ENCODE measurements at regions not wholly inside any gene's neighbourhood (a gene's known extent, or its start where the extent isn't known, plus 50 kb on each side); places are given as distances from the start of the nearest gene placed in this dataset.
"Not testable (repeated sequence)": the region's sequence is repeated elsewhere in the genome, so short reads cannot be mapped to it uniquely, and the experiment has no call there.

- Histone ChIP-seq H3K9me3 (ENCODE audit: control insufficient read depth, low read length) (no peaks in the 10 kb centered on the region), H3K4me3 (ENCODE audit: extremely low read depth, insufficient read depth, low read length, poor library complexity, severe bottlenecking) (no peak overlapping the region), H3K4me1 (ENCODE audit: control insufficient read depth, insufficient read depth, low read length, poor library complexity, severe bottlenecking) (no peaks in the 10 kb centered on the region), H3K36me3 (ENCODE audit: control insufficient read depth, insufficient read depth, low read length) (no peaks in the 10 kb centered on the region), H3K27ac (ENCODE audit: low read depth, low read length, severe bottlenecking) (no peak overlapping the region)
- WGBS, 2 experiments (ENCODE audit: insufficient coverage in 2 of 2) = 79 to 87% methylated on average over 5 to 6 of the region's 6 CpGs
These were observed 186.7 kb upstream of the ARID1B start for GRCh38 chr6:156590482-156590881.

GRCh38 chr6:156589281-156589680 lies 187.9 kb upstream of the ARID1B start:
- no CpG with 5 or more reads among the region's 1 CpG for WGBS, 2 experiments (ENCODE audit: insufficient coverage in 2 of 2)
- Histone ChIP-seq H3K9me3 (ENCODE audit: control insufficient read depth, low read length) (no peaks in the 10 kb centered on the region), H3K4me1 (ENCODE audit: control insufficient read depth, insufficient read depth, low read length, poor library complexity, severe bottlenecking) (no peaks in the 10 kb centered on the region), H3K27ac (ENCODE audit: low read depth, low read length, severe bottlenecking) (no peak overlapping the region), H3K36me3 (ENCODE audit: control insufficient read depth, insufficient read depth, low read length) (no peaks in the 10 kb centered on the region), H3K4me3 (ENCODE audit: extremely low read depth, insufficient read depth, low read length, poor library complexity, severe bottlenecking) (no peak overlapping the region)

GRCh38 chr6:156587751-156588301 lies 189.4 kb upstream of the ARID1B start:
- no peaks in the 10 kb centered on the region for H3K9me3 ChIP-seq (ENCODE audit: control insufficient read depth, low read length)
- no peak overlapping the region for H3K27ac ChIP-seq (ENCODE audit: low read depth, low read length, severe bottlenecking)
- no peak overlapping the region for H3K4me3 ChIP-seq (ENCODE audit: extremely low read depth, insufficient read depth, low read length, poor library complexity, severe bottlenecking)
- no peaks in the 10 kb centered on the region for H3K36me3 ChIP-seq (ENCODE audit: control insufficient read depth, insufficient read depth, low read length)
- no peaks in the 10 kb centered on the region for H3K4me1 ChIP-seq (ENCODE audit: control insufficient read depth, insufficient read depth, low read length, poor library complexity, severe bottlenecking)
- 87 to 97% methylated on average over 3 of the region's 3 CpGs for WGBS, 2 experiments (ENCODE audit: insufficient coverage in 2 of 2)

DNA sequence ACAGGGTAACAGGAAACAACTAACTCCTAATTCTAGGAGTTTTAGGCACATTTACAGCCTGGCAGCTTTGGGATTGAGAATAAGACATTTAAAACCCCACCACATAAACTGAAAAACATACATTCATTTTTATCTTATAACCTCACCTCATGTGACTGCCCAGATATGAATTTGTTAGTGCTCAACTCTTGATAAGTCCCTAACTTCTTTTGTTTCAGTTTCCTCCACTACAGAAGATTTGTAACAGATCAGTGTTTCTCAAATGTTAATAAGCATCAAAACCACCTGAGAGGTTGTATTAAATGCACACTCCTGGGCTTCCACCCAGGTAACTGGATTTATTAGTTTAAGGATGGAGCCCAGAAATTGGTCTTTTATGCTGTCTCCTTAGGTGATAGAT lies 190.1 kb upstream of the ARID1B start:
- Histone ChIP-seq H3K9me3 (ENCODE audit: control insufficient read depth, low read length) (no peaks in the 10 kb centered on the region), H3K4me1 (ENCODE audit: control insufficient read depth, insufficient read depth, low read length, poor library complexity, severe bottlenecking) (no peaks in the 10 kb centered on the region), H3K4me3 (ENCODE audit: extremely low read depth, insufficient read depth, low read length, poor library complexity, severe bottlenecking) (no peak overlapping the region), H3K27ac (ENCODE audit: low read depth, low read length, severe bottlenecking) (no peak overlapping the region), H3K36me3 (ENCODE audit: control insufficient read depth, insufficient read depth, low read length) (no peaks in the 10 kb centered on the region)

DNA sequence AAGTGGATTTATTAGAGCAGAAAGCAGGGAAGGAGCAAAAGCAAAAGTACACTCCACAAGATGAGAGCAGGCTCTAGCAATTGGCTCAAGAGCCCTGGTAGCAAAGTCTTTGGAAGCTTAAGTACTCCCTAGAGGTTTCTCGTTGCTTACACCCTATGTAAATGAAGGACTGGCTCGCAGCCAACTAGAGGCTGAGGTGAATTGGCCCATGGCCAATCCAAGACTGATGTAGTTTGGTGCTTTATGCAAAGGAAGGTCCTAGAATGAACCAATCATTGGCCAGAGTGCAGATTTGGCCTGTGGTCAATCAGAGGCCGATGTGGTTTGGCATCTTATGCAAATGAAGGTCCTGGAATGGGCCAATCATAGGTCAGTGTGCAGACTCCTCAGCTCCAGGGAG lies 191.3 kb upstream of the ARID1B start:
- no peaks in the 10 kb centered on the region for H3K9me3 ChIP-seq (ENCODE audit: control insufficient read depth, low read length)
- no peaks in the 10 kb centered on the region for H3K36me3 ChIP-seq (ENCODE audit: control insufficient read depth, insufficient read depth, low read length)
- no peaks in the 10 kb centered on the region for H3K4me1 ChIP-seq (ENCODE audit: control insufficient read depth, insufficient read depth, low read length, poor library complexity, severe bottlenecking)
- no peak overlapping the region for H3K4me3 ChIP-seq (ENCODE audit: extremely low read depth, insufficient read depth, low read length, poor library complexity, severe bottlenecking)
- no peak overlapping the region for H3K27ac ChIP-seq (ENCODE audit: low read depth, low read length, severe bottlenecking)
- WGBS, 2 experiments (ENCODE audit: insufficient coverage in 2 of 2) = 68 to 77% methylated on average over 3 of the region's 3 CpGs

GRCh38 chr6:156584121-156584520 lies 193.1 kb upstream of the ARID1B start:
- not testable (repeated sequence) for H3K4me3 ChIP-seq (ENCODE audit: extremely low read depth, insufficient read depth, low read length, poor library complexity, severe bottlenecking); H3K9me3 ChIP-seq (ENCODE audit: control insufficient read depth, low read length); H3K27ac ChIP-seq (ENCODE audit: low read depth, low read length, severe bottlenecking); H3K4me1 ChIP-seq (ENCODE audit: control insufficient read depth, insufficient read depth, low read length, poor library complexity, severe bottlenecking); H3K36me3 ChIP-seq (ENCODE audit: control insufficient read depth, insufficient read depth, low read length)
- 80% methylated on average over 2 of the region's 4 CpGs; no CpG with 5 or more reads in 1 of the 2 experiments for WGBS, 2 experiments (ENCODE audit: insufficient coverage in 2 of 2)

DNA sequence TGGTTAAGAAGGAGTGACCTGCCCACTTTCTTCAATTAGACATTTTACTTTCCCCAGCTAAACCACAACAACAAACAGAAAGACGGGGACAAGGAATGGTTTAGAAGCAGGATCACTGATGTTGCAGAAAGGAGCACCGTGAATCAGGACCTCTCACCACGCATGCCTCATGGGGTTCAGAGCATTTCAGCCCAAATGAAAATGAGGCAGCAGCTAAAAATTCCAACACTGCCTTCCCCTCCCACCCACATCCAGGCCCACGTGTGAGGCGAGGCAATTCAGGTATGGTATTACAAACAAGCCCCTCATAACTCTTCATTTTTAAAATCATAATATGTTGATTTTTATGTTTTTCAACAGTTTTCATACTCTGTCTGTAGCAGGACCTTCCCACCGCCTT lies 194.1 kb upstream of the ARID1B start:
- 82 to 92% methylated on average over 2 to 3 of the region's 6 CpGs for WGBS, 2 experiments (ENCODE audit: insufficient coverage in 2 of 2)
- Histone ChIP-seq H3K4me1 (ENCODE audit: control insufficient read depth, insufficient read depth, low read length, poor library complexity, severe bottlenecking) (no peaks in the 10 kb centered on the region), H3K9me3 (ENCODE audit: control insufficient read depth, low read length) (peaks cover under 1% of the 10 kb centered on the region)

DNA sequence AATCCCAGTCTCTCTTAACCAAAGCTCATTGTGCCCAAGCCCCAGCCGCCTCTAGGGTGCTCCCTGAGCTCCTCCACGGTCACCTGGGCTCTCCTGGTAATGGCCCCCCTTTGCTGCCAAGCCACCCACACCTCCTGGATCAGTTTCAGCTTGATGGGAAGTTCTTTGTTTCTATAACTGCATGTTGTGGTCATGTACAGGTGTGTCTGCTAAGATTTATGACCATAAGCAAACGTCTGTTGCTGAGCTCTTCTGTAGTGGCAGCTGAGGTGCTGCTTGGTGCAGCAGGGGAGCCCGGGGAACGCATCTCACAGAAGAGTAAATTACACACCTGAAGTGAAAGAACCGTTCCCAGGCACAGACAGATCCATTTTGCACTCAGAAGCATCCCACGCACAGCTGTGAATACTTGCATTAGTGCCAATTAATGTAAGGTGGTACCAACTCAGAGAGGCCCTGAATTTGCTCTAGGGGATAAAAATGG lies 194.6 kb upstream of the ARID1B start:
- WGBS, 2 experiments (ENCODE audit: insufficient coverage in 2 of 2) = 91% methylated on average over 4 to 7 of the region's 7 CpGs
- Histone ChIP-seq H3K9me3 (ENCODE audit: control insufficient read depth, low read length) (peaks cover 6% of the 10 kb centered on the region), H3K4me1 (ENCODE audit: control insufficient read depth, insufficient read depth, low read length, poor library complexity, severe bottlenecking) (no peaks in the 10 kb centered on the region), H3K27ac (ENCODE audit: low read depth, low read length, severe bottlenecking) (no peak overlapping the region), H3K4me3 (ENCODE audit: extremely low read depth, insufficient read depth, low read length, poor library complexity, severe bottlenecking) (no peak overlapping the region), H3K36me3 (ENCODE audit: control insufficient read depth, insufficient read depth, low read length) (no peaks in the 10 kb centered on the region)

More for the DNA sequence above, 194.1 kb upstream of the ARID1B start:
- no peak overlapping the region for H3K4me3 ChIP-seq (ENCODE audit: extremely low read depth, insufficient read depth, low read length, poor library complexity, severe bottlenecking)
- H3K36me3 ChIP-seq (ENCODE audit: control insufficient read depth, insufficient read depth, low read length) = no peaks in the 10 kb centered on the region
- no peak overlapping the region for H3K27ac ChIP-seq (ENCODE audit: low read depth, low read length, severe bottlenecking)

DNA sequence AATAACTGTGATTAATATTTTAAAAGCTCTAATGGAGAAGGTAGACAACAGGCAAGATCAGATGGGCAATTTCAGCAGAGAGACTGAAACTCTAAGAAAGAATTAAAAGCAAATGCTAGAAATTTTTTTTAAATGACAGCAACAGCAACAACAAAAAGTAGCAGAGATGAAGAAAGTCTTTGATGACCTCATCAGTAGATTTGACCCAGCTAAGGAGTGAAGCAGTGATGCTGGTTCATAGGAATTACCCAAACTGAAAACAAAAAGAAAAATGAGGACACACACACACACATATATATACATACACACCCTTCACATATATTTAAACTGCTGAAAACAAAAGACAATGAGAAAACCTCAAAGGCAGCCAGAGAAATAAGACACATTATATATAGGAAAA lies 197.6 kb upstream of the ARID1B start:
- H3K36me3 ChIP-seq (ENCODE audit: control insufficient read depth, insufficient read depth, low read length) = no peaks in the 10 kb centered on the region
- peaks cover 13% of the 10 kb centered on the region for H3K9me3 ChIP-seq (ENCODE audit: control insufficient read depth, low read length)
- H3K4me1 ChIP-seq (ENCODE audit: control insufficient read depth, insufficient read depth, low read length, poor library complexity, severe bottlenecking) = no peaks in the 10 kb centered on the region
- H3K4me3 ChIP-seq (ENCODE audit: extremely low read depth, insufficient read depth, low read length, poor library complexity, severe bottlenecking) = no peak overlapping the region
- no peak overlapping the region for H3K27ac ChIP-seq (ENCODE audit: low read depth, low read length, severe bottlenecking)

GRCh38 chr6:156577749-156578148 lies 199.4 kb upstream of the ARID1B start:
- Histone ChIP-seq H3K4me3 (ENCODE audit: extremely low read depth, insufficient read depth, low read length, poor library complexity, severe bottlenecking) (no peak overlapping the region), H3K4me1 (ENCODE audit: control insufficient read depth, insufficient read depth, low read length, poor library complexity, severe bottlenecking) (no peaks in the 10 kb centered on the region), H3K9me3 (ENCODE audit: control insufficient read depth, low read length) (peaks cover 13% of the 10 kb centered on the region), H3K36me3 (ENCODE audit: control insufficient read depth, insufficient read depth, low read length) (no peaks in the 10 kb centered on the region), H3K27ac (ENCODE audit: low read depth, low read length, severe bottlenecking) (no peak overlapping the region)
- no CpG with 5 or more reads among the region's 1 CpG for WGBS, 2 experiments (ENCODE audit: insufficient coverage in 2 of 2)

DNA sequence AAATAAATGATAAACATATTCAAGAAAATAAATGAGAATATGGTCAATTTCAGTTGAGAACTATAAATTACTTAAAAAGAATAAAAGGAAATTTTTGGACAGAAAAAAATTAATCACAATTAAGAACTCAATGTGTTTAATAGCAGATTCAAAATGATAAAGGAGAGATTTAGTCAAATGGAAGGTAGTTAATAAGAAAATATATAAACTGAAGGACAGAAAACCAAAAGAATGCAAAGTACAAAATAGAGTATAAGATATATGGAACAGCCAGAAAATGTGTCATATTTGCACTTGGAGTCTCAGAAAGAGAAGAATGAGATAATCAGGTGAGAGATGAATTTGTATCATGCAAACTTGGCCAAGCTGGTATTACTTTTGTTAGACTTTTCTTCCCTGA lies 201.8 kb upstream of the ARID1B start:
- H3K36me3 ChIP-seq (ENCODE audit: control insufficient read depth, insufficient read depth, low read length) = no peaks in the 10 kb centered on the region
- H3K4me1 ChIP-seq (ENCODE audit: control insufficient read depth, insufficient read depth, low read length, poor library complexity, severe bottlenecking) = no peaks in the 10 kb centered on the region
- H3K27ac ChIP-seq (ENCODE audit: low read depth, low read length, severe bottlenecking) = no peak overlapping the region
- H3K4me3 ChIP-seq (ENCODE audit: extremely low read depth, insufficient read depth, low read length, poor library complexity, severe bottlenecking) = no peak overlapping the region
- peaks cover 13% of the 10 kb centered on the region for H3K9me3 ChIP-seq (ENCODE audit: control insufficient read depth, low read length)

DNA sequence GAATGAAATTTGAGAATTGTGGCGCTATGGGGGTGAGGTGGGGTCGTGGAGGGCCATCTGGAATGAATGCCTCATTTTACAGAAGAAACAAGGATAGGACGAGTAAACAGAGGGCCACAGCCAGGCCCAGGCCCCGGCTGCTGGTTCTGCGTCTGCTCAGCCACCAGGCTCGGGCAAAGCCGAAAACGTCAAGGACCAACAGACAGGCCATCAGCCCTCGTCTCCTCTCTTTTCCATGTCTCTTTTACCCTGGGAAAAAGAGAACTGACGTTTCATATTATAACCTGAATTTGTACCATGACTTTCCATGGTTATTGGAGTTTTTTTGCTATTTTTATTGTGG lies 212.4 kb upstream of the ARID1B start:
- no peak overlapping the region for H3K4me3 ChIP-seq (ENCODE audit: extremely low read depth, insufficient read depth, low read length, poor library complexity, severe bottlenecking)
- WGBS, 2 experiments (ENCODE audit: insufficient coverage in 2 of 2) = 78 to 86% methylated on average over 5 to 7 of the region's 10 CpGs
- no peak overlapping the region for H3K27ac ChIP-seq (ENCODE audit: low read depth, low read length, severe bottlenecking)
- H3K9me3 ChIP-seq (ENCODE audit: control insufficient read depth, low read length) = no peaks in the 10 kb centered on the region
- no peaks in the 10 kb centered on the region for H3K36me3 ChIP-seq (ENCODE audit: control insufficient read depth, insufficient read depth, low read length)
- no peaks in the 10 kb centered on the region for H3K4me1 ChIP-seq (ENCODE audit: control insufficient read depth, insufficient read depth, low read length, poor library complexity, severe bottlenecking)

All from mesodermal cell (in vitro differentiated cells).